ENCODE measurements at regions not wholly inside any gene's neighbourhood (a gene's known extent, or its start where the extent isn't known, plus 50 kb on each side); places are given as distances from the start of the nearest gene placed in this dataset.

DNA sequence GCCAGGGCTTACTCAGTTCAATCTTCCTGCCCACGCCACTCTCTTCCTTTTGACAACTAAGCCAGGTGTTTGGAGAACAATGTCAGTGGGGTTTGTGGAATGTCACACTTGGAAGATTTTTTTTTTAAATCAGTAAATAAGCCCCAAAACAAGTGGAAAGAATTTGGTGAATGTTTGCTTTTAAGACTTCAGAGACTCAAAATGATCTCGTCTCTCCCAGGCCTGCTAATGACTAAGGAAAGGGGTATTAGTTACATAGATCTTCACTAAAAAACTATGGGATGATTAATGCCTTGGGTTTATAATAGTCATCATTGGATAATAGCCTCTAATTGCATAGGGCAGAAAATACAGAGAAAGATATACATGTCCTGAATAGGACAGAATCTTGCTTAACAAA lies 166.4 kb downstream of the DMRT2 start:
- no peak for DNase-seq (ENCODE audit: low read depth)
- TF ChIP-seq, protein P1, sequence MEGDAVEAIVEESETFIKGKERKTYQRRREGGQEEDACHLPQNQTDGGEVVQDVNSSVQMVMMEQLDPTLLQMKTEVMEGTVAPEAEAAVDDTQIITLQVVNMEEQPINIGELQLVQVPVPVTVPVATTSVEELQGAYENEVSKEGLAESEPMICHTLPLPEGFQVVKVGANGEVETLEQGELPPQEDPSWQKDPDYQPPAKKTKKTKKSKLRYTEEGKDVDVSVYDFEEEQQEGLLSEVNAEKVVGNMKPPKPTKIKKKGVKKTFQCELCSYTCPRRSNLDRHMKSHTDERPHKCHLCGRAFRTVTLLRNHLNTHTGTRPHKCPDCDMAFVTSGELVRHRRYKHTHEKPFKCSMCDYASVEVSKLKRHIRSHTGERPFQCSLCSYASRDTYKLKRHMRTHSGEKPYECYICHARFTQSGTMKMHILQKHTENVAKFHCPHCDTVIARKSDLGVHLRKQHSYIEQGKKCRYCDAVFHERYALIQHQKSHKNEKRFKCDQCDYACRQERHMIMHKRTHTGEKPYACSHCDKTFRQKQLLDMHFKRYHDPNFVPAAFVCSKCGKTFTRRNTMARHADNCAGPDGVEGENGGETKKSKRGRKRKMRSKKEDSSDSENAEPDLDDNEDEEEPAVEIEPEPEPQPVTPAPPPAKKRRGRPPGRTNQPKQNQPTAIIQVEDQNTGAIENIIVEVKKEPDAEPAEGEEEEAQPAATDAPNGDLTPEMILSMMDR (IDR thresholded peaks at IDR 0.05; ENCODE audit: low read length, missing control alignments) = no peak

GRCh38 chr9:1217076-1217475 lies 166.9 kb downstream of the DMRT2 start:
- DNase-seq (ENCODE audit: low read depth) = no peak
- H3K4me3 ChIP-seq (replicated peaks; ENCODE audit: low read depth, low read length) = no peak overlapping the region
- TF ChIP-seq, protein P1 (IDR thresholded peaks at IDR 0.05; ENCODE audit: low read length, missing control alignments) = no peak

More for the DNA sequence above, 166.4 kb downstream of the DMRT2 start:
- no peak overlapping the region for H3K4me3 ChIP-seq (replicated peaks; ENCODE audit: low read depth, low read length)

DNA sequence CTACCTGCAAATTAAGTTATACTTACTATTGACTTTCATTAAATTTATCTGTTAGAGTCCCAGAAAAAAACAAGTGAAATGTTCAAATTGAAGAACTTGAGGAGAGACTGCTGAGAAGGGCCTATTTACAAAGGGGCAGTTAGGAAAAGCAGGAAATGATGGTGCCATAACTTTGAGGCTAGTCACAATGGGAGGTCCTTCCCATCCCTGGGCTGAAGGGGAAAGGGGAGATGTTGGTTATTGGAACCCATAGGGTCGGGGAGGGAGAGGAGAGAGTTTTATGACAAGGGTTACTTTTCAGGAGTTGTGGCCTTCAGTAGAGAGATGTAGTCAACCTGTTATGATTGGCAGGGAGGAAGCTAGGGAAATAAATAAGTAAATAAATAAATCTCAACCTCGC lies 169.1 kb downstream of the DMRT2 start:
- DNase-seq (ENCODE audit: low read depth) = no peak
- no peak overlapping the region for H3K4me3 ChIP-seq (replicated peaks; ENCODE audit: low read depth, low read length)
- TF ChIP-seq, protein P1 (IDR thresholded peaks at IDR 0.05; ENCODE audit: low read length, missing control alignments) = no peak

- TF ChIP-seq, protein P1 (IDR thresholded peaks at IDR 0.05; ENCODE audit: low read length, missing control alignments) = no peak
- H3K4me3 ChIP-seq (replicated peaks; ENCODE audit: low read depth, low read length) = no peak overlapping the region
- DNase-seq (ENCODE audit: low read depth) = no peak
These were observed 171.1 kb downstream of the DMRT2 start for GRCh38 chr9:1221298-1221697.

GRCh38 chr9:1222511-1222910 lies 172.4 kb downstream of the DMRT2 start:
- DNase-seq (ENCODE audit: low read depth) = no peak
- no peak overlapping the region for H3K4me3 ChIP-seq (replicated peaks; ENCODE audit: low read depth, low read length)
- TF ChIP-seq, protein P1 (IDR thresholded peaks at IDR 0.05; ENCODE audit: low read length, missing control alignments) = no peak

DNA sequence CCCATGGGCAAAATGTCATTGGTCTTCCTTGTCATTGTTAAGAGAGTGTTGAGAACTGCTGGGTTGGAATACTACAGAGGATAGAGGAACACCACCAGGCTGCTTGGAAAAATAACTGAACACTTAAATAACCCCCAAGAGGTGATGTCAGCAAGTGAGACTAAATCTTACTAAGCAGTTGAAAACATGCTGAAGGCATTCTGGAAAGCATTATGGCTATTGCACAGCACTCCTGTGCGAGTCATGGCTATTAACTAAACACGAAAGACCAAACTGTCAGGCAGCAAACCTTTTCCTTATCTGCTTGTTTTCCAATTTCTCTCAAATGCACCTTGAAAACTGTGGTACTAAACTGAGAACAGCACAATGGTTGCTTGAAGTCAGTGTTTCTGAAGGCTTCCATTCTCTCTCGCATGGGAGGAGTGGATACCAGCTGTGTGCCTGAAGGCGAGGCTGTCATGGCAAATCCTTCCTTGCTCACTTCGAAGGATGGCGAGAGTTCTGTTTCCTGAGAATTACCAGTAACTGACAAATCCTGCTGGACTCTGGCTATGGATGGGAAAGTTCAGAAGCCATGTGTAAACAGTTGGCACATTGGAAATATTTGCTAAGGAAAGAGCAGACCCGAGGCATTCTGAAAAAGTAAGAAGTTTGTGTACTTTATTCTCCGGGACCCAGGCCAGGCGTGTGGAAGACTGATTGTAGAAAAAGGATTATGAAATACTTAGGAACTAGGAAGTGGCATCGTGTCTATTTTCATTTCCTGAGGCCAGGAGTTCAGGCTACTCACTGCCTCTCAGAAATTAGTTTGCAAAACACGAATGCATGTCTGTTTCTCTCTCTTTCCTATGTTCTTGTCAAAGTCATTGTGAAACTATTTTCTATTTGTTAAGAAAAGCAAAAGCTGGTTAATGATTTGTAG lies 182.1 kb downstream of the DMRT2 start:
- peak; percentile 81 for DNase-seq (ENCODE audit: low read depth)
- TF ChIP-seq, protein P1 (IDR thresholded peaks at IDR 0.05; ENCODE audit: low read length, missing control alignments) = no peak
- H3K4me3 ChIP-seq (replicated peaks; ENCODE audit: low read depth, low read length) = no peak overlapping the region

Data from fibroblast of pulmonary artery (primary cell).